MV-4-11 (cell line): ENCODE measurements at regions not wholly inside any gene's neighbourhood (a gene's known extent, or its start where the extent isn't known, plus 50 kb on each side); places are given as distances from the start of the nearest gene placed in this dataset.

Source experiments
- DNase-seq: peaks from one replicate; lab custom pipeline; 2025; lab: John Stamatoyannopoulos, UW

GRCh38 chr16:48942996-48943395, 333.0 kb upstream of the N4BP1 start:
- DNase-seq: no peak

- no peak for DNase-seq
Observed at GRCh38 chr16:48936811-48937210, 326.8 kb upstream of the N4BP1 start.

GRCh38 chr16:48932216-48932855, 322.4 kb upstream of the N4BP1 start:
- DNase-seq: no peak

- no peak for DNase-seq
Observed at GRCh38 chr16:48930951-48931553, 321.1 kb upstream of the N4BP1 start.

GRCh38 chr16:48919791-48920190, 309.8 kb upstream of the N4BP1 start:
- no peak for DNase-seq

- no peak for DNase-seq
Observed at GRCh38 chr16:48918520-48919258, 308.7 kb upstream of the N4BP1 start.

- no peak for DNase-seq
Observed at GRCh38 chr16:48916566-48916965, 306.6 kb upstream of the N4BP1 start.

- DNase-seq: no peak
Observed at GRCh38 chr16:48914070-48914469, 304.1 kb upstream of the N4BP1 start.

- DNase-seq: no peak
Observed at GRCh38 chr16:48913384-48913783, 303.4 kb upstream of the N4BP1 start.

GRCh38 chr16:48912360-48912759, 302.4 kb upstream of the N4BP1 start:
- no peak for DNase-seq

- DNase-seq: peak; percentile 12
Observed at GRCh38 chr16:48911700-48912099, 301.7 kb upstream of the N4BP1 start.

- DNase-seq: no peak
Observed at GRCh38 chr16:48910214-48910613, 300.2 kb upstream of the N4BP1 start.

GRCh38 chr16:48909231-48909630, 299.3 kb upstream of the N4BP1 start:
- no peak for DNase-seq

GRCh38 chr16:48907906-48908634, 298.1 kb upstream of the N4BP1 start:
- DNase-seq: no peak

GRCh38 chr16:48905632-48906505, 295.9 kb upstream of the N4BP1 start:
- no peak for DNase-seq

GRCh38 chr16:48904333-48904732, 294.4 kb upstream of the N4BP1 start:
- DNase-seq: no peak

GRCh38 chr16:48903039-48903438, 293.1 kb upstream of the N4BP1 start:
- no peak for DNase-seq

- no peak for DNase-seq
Observed at GRCh38 chr16:48901712-48902374, 291.9 kb upstream of the N4BP1 start.

GRCh38 chr16:48899500-48899899, 289.5 kb upstream of the N4BP1 start:
- DNase-seq: no peak

GRCh38 chr16:48897698-48898205, 287.8 kb upstream of the N4BP1 start:
- DNase-seq: no peak

GRCh38 chr16:48895142-48895541, 285.2 kb upstream of the N4BP1 start:
- no peak for DNase-seq
